ENCODE measurements at regions not wholly inside any gene's neighbourhood (a gene's known extent, or its start where the extent isn't known, plus 50 kb on each side); places are given as distances from the start of the nearest gene placed in this dataset.

- H3K4me1 ChIP-seq, result no peaks in the 10 kb centered on the region
- 10% methylated on average over 10 of the region's 10 CpGs for WGBS (ENCODE audit: missing lambda C conversion rate)
- no peak overlapping the region for H3K4me3 ChIP-seq
- H3K27ac ChIP-seq, result no peak overlapping the region
- TF ChIP-seq REST (IDR thresholded peaks at IDR 0.05) (no peak), ESRRA (IDR thresholded peaks at IDR 0.05; ENCODE audit: borderline replicate concordance, low read length) (no peak), SMC3 (IDR thresholded peaks at IDR 0.05) (peak; percentile 85), RAD21 (conservative IDR thresholded peaks at IDR 0.05 in 1 of 2, IDR thresholded peaks at IDR 0.05 in 1 of 2) (peak; percentile 75 to 80)
- TF ChIP-seq, protein P1, sequence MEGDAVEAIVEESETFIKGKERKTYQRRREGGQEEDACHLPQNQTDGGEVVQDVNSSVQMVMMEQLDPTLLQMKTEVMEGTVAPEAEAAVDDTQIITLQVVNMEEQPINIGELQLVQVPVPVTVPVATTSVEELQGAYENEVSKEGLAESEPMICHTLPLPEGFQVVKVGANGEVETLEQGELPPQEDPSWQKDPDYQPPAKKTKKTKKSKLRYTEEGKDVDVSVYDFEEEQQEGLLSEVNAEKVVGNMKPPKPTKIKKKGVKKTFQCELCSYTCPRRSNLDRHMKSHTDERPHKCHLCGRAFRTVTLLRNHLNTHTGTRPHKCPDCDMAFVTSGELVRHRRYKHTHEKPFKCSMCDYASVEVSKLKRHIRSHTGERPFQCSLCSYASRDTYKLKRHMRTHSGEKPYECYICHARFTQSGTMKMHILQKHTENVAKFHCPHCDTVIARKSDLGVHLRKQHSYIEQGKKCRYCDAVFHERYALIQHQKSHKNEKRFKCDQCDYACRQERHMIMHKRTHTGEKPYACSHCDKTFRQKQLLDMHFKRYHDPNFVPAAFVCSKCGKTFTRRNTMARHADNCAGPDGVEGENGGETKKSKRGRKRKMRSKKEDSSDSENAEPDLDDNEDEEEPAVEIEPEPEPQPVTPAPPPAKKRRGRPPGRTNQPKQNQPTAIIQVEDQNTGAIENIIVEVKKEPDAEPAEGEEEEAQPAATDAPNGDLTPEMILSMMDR (IDR thresholded peaks at IDR 0.05), result peak; percentile 86
- ATAC-seq, result peak; percentile 81 to 92
- H3K9me3 ChIP-seq, result no peaks in the 10 kb centered on the region
- peak; percentile 61 to 70 for DNase-seq (ENCODE audit: low read depth in 1 of 2, low spot score in 1 of 2)
- peak; percentile 98 for FAIRE-seq
- ChIA-PET CTCF (interaction anchor here (0.5 to 9.3 kb wide), 46 partner anchors 8 to 840 kb away, joined by 3 to 204 read pairs (median 4); partner anchors contain the start of gene CDS2), POLR2A (no interaction called here)
- H3K4me2 ChIP-seq, result no peak overlapping the region
Observed at GRCh38 chr20:5448449-5449118, 131.8 kb upstream of the PROKR2 start.

GRCh38 chr20:5447188-5447587 is 130.4 kb upstream of the PROKR2 start:
- peak; percentile 28 for FAIRE-seq
- 23% methylated on average over 5 of the region's 5 CpGs for WGBS (ENCODE audit: missing lambda C conversion rate)

More at GRCh38 chr20:5447188-5447587, 130.4 kb upstream of the PROKR2 start:
- POLR2A ChIA-PET, result no interaction called here
- Histone ChIP-seq H3K4me3 (no peak overlapping the region), H3K4me2 (no peak overlapping the region), H3K9me3 (no peaks in the 10 kb centered on the region), H3K4me1 (no peaks in the 10 kb centered on the region), H3K27ac (no peak overlapping the region)
- DNase-seq (ENCODE audit: low read depth in 1 of 2, low spot score in 1 of 2) (no peak), ATAC-seq (no peak)
- TF ChIP-seq ZC3H11A (IDR thresholded peaks at IDR 0.05) (no peak), PHF8 (IDR thresholded peaks at IDR 0.05; ENCODE audit: borderline replicate concordance, low read depth) (no peak), SMC3 (IDR thresholded peaks at IDR 0.05) (no peak), MAFK (IDR thresholded peaks at IDR 0.05; ENCODE audit: partially characterized antibody) (no peak), EP300 (IDR thresholded peaks at IDR 0.05) (no peak), HMGXB4 (CRISPR knock-in tag; IDR thresholded peaks at IDR 0.05; ENCODE audit: borderline replicate concordance) (no peak), MYC (IDR thresholded peaks at IDR 0.05; ENCODE audit: borderline replicate concordance, low read length) (no peak), KDM5A (IDR thresholded peaks at IDR 0.05) (no peak), ATOH8 (CRISPR knock-in tag; IDR thresholded peaks at IDR 0.05; ENCODE audit: low read depth) (no peak)
- TF ChIP-seq, protein P2, sequence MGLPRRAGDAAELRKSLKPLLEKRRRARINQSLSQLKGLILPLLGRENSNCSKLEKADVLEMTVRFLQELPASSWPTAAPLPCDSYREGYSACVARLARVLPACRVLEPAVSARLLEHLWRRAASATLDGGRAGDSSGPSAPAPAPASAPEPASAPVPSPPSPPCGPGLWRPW (IDR thresholded peaks at IDR 0.05), result no peak
- TF ChIP-seq, protein P1 (IDR thresholded peaks at IDR 0.05), result no peak
- CTCF ChIA-PET, result interaction anchor here (0.6 to 9.3 kb wide), 21 partner anchors 8 to 631 kb away, joined by 3 to 204 read pairs (median 6); no protein-coding TSS in a partner anchor
